IMR-90 (cell line): ENCODE measurements at regions not wholly inside any gene's neighbourhood (a gene's known extent, or its start where the extent isn't known, plus 50 kb on each side); places are given as distances from the start of the nearest gene placed in this dataset.

Source experiments
- ATAC-seq: fragments of 200-7000 bp; cut with Tn5 transposase; 2 replicates; pipeline ENCODE4 v1.9.1; 2020; ENCODE audit warnings: low read depth, mild to moderate bottlenecking, moderate library complexity
- BruUV-seq: library from RNA; stranded (reverse); fragments of 400-500 nt; replicated peaks from 2 replicates; lab custom pipeline; 2021; lab: Mats Ljungman, UMichigan
- CTCF ChIA-PET: fragments of 300-600 bp; formaldehyde crosslinking; extraction: SDS; loops from one replicate; lab custom pipeline; 2021; ENCODE audit warnings: antibody characterized with exemption; lab: Yijun Ruan, JAX
- POLR2A ChIA-PET: fragments of 300-600 bp; sonication (Branson Sonifier 250); formaldehyde crosslinking; loops from one replicate; lab custom pipeline; 2022; ENCODE audit warnings: antibody characterized with exemption; ENCODE audit not compliant: unreplicated experiment; lab: Charles Lee
- DNase-seq: peaks from one replicate; pipeline ENCODE4 v3.0.0; 2013
- H2AFZ ChIP-seq: replicated peaks from 2 replicates; pipeline ENCODE3; 2013; ENCODE audit warnings: low read length, mild to moderate bottlenecking; ENCODE audit not compliant: poor library complexity
- H2AK5ac ChIP-seq: 2 replicates; pipeline ENCODE4 v1.6.1; 2013; ENCODE audit warnings: low read depth, low read length, inconsistent platforms
- H2AK9ac ChIP-seq: replicated peaks from 2 replicates; pipeline ENCODE3; 2013; ENCODE audit warnings: mild to moderate bottlenecking, low read depth, low read length, moderate library complexity; ENCODE audit not compliant: poor library complexity
- H2BK120ac ChIP-seq: 2 replicates; pipeline ENCODE4 v1.6.1; 2013; ENCODE audit warnings: low read depth, low read length, inconsistent platforms
- H2BK15ac ChIP-seq: 3 replicates; pipeline ENCODE4 v1.6.1; 2013; ENCODE audit warnings: low read depth, low read length, inconsistent platforms
- H2BK20ac ChIP-seq: 2 replicates; pipeline ENCODE4 v1.6.1; 2013; ENCODE audit warnings: low read depth, mild to moderate bottlenecking, inconsistent platforms, low read length, moderate library complexity
- H2BK5ac ChIP-seq: 2 replicates; pipeline ENCODE4 v1.6.1; 2013; ENCODE audit warnings: mild to moderate bottlenecking, low read depth, low read length, inconsistent platforms; ENCODE audit not compliant: poor library complexity, severe bottlenecking
- H3K14ac ChIP-seq: replicated peaks from 2 replicates; pipeline ENCODE4 v1.6.1; 2013; ENCODE audit warnings: low read depth, low read length, inconsistent platforms
- H3K18ac ChIP-seq: 2 replicates; pipeline ENCODE4 v1.6.1; 2013; ENCODE audit warnings: low read depth, low read length, control low read depth
- H3K23ac ChIP-seq: 2 replicates; pipeline ENCODE4 v1.6.1; 2013; ENCODE audit warnings: low read depth, low read length, inconsistent platforms
- H3K27ac ChIP-seq: 2 replicates; pipeline ENCODE4 v1.5.1; 2013; ENCODE audit warnings: mild to moderate bottlenecking, control low read depth, low read length; ENCODE audit not compliant: insufficient read depth
- H3K27me3 ChIP-seq: 2 replicates; pipeline ENCODE4 v1.6.1; 2013; ENCODE audit warnings: low read length; ENCODE audit not compliant: control insufficient read depth, insufficient read depth
- H3K36me3 ChIP-seq: 2 replicates; pipeline ENCODE4 v1.6.1; 2013; ENCODE audit warnings: low read length, mixed read lengths; ENCODE audit not compliant: control insufficient read depth, insufficient read depth
- H3K4ac ChIP-seq: 2 replicates; pipeline ENCODE4 v1.6.1; 2013; ENCODE audit warnings: low read depth, low read length, inconsistent platforms
- H3K4me1 ChIP-seq: 2 replicates; pipeline ENCODE4 v1.6.1; 2013; ENCODE audit warnings: low read length, mixed read lengths; ENCODE audit not compliant: control insufficient read depth, insufficient read depth
- H3K4me2 ChIP-seq: 2 replicates; pipeline ENCODE4 v1.6.1; 2013; ENCODE audit warnings: low read depth, mild to moderate bottlenecking, control low read depth, low read length, moderate library complexity
- H3K4me3 ChIP-seq: 2 replicates; pipeline ENCODE4 v1.5.1; 2013; ENCODE audit warnings: low read depth, mild to moderate bottlenecking, control low read depth, low read length, moderate library complexity; ENCODE audit not compliant: insufficient read depth
- H3K56ac ChIP-seq: 2 replicates; pipeline ENCODE4 v1.6.1; 2013; ENCODE audit warnings: low read length, inconsistent platforms; ENCODE audit not compliant: insufficient read depth; ENCODE audit errors: extremely low read depth
- H3K79me1 ChIP-seq, 2 experiments: 2 replicates each; pipeline ENCODE4 v1.6.1; 2013; ENCODE audit warnings: low read length in 2 of 2, inconsistent platforms in 1 of 2, low read depth in 1 of 2
- H3K9ac ChIP-seq: 2 replicates; pipeline ENCODE4 v1.6.1; 2013; ENCODE audit warnings: low read depth, low read length, control low read depth
- H3K9me1 ChIP-seq: 2 replicates; pipeline ENCODE4 v1.6.1; 2013; ENCODE audit warnings: low read length, inconsistent platforms; ENCODE audit not compliant: insufficient read depth
- H3K9me3 ChIP-seq: 2 replicates; pipeline ENCODE4 v1.6.1; 2013; ENCODE audit warnings: low read length; ENCODE audit not compliant: control insufficient read depth, insufficient read depth
- H4K20me1 ChIP-seq: 2 replicates; pipeline ENCODE4 v1.6.1; 2013; ENCODE audit warnings: low read length, inconsistent platforms; ENCODE audit not compliant: insufficient read depth
- H4K5ac ChIP-seq: 2 replicates; pipeline ENCODE4 v1.6.1; 2013; ENCODE audit warnings: mild to moderate bottlenecking, low read depth, low read length, control low read depth
- H4K8ac ChIP-seq, 2 experiments: 2 replicates each; pipeline ENCODE4 v1.6.1; 2013; ENCODE audit warnings: low read depth in 2 of 2, low read length in 2 of 2, control low read depth in 1 of 2, inconsistent platforms in 1 of 2
- H4K91ac ChIP-seq: 2 replicates; pipeline ENCODE4 v1.6.1; 2013; ENCODE audit warnings: low read depth, low read length, inconsistent platforms; ENCODE audit not compliant: insufficient read depth
- BHLHE40 ChIP-seq: fragments of 150-350 bp; IDR thresholded peaks from 2 replicates; pipeline ENCODE4 v1.6.1; 2016; ENCODE audit warnings: mild to moderate bottlenecking, low read depth, low read length
- CEBPB ChIP-seq: IDR thresholded peaks from 2 replicates; pipeline ENCODE4 v1.6.1; 2012; ENCODE audit warnings: low read depth, low read length, improper control_type of control experiment
- CHD1 ChIP-seq: IDR thresholded peaks from 2 replicates; pipeline ENCODE4 v1.6.1; 2012; ENCODE audit warnings: low read depth, low read length, improper control_type of control experiment
- CTCF ChIP-seq: conservative IDR thresholded peaks from 2 replicates; pipeline ENCODE4 v1.5.1; 2012; ENCODE audit warnings: mild to moderate bottlenecking, low read depth, low read length, improper control_type of control experiment
- ELK1 ChIP-seq: fragments of 150-350 bp; IDR thresholded peaks from 2 replicates; pipeline ENCODE4 v1.6.1; 2016; ENCODE audit warnings: low read depth, mild to moderate bottlenecking, low read length, moderate library complexity, borderline replicate concordance
- FOS ChIP-seq: fragments of 150-350 bp; IDR thresholded peaks from 2 replicates; pipeline ENCODE4 v1.6.1; 2016; ENCODE audit warnings: low read depth, low read length
- MAFK ChIP-seq: IDR thresholded peaks from 2 replicates; pipeline ENCODE4 v1.6.1; 2012; ENCODE audit warnings: low read depth, low read length, improper control_type of control experiment
- MAZ ChIP-seq: IDR thresholded peaks from 2 replicates; pipeline ENCODE4 v1.6.1; 2012; ENCODE audit warnings: low read depth, mild to moderate bottlenecking, low read length, improper control_type of control experiment, moderate library complexity, borderline replicate concordance
- MXI1 ChIP-seq: IDR thresholded peaks from 2 replicates; pipeline ENCODE4 v1.6.1; 2012; ENCODE audit warnings: low read depth, mild to moderate bottlenecking, low read length, moderate library complexity, borderline replicate concordance
- NFE2L2 ChIP-seq: fragments of 150-350 bp; IDR thresholded peaks from 2 replicates; pipeline ENCODE4 v1.6.1; 2016; ENCODE audit warnings: low read depth, mild to moderate bottlenecking, low read length
- POLR2A ChIP-seq: IDR thresholded peaks from 2 replicates; pipeline ENCODE4 v1.6.1; 2012; ENCODE audit warnings: mild to moderate bottlenecking, low read depth, low read length
- RAD21 ChIP-seq: IDR thresholded peaks from 2 replicates; pipeline ENCODE4 v1.6.1; 2012; ENCODE audit warnings: low read length, improper control_type of control experiment
- RCOR1 ChIP-seq: IDR thresholded peaks from 2 replicates; pipeline ENCODE4 v1.6.1; 2012; ENCODE audit warnings: mild to moderate bottlenecking, low read length, improper control_type of control experiment; ENCODE audit not compliant: insufficient replicate concordance
- RFX5 ChIP-seq: IDR thresholded peaks from 2 replicates; pipeline ENCODE4 v1.8.0; 2012; ENCODE audit warnings: low read depth, mild to moderate bottlenecking, low read length, moderate library complexity
- SMC3 ChIP-seq: fragments of 150-350 bp; IDR thresholded peaks from 2 replicates; pipeline ENCODE4 v1.6.1; 2016; ENCODE audit warnings: low read depth, mild to moderate bottlenecking, antibody characterized with exemption, low read length, moderate library complexity
- USF2 ChIP-seq: fragments of 150-350 bp; IDR thresholded peaks from 2 replicates; pipeline ENCODE4 v1.6.1; 2017; ENCODE audit warnings: mild to moderate bottlenecking, antibody characterized with exemption, low read length, low read depth
- WGBS, 2 experiments: methylation state at CpG; one replicate each; pipeline versions ENCODE4 v1.1.5 to v1.1.7; 2013; ENCODE audit warnings: missing lambda C conversion rate in 2 of 2; ENCODE audit not compliant: insufficient read length in 1 of 2; ENCODE audit errors: extremely low coverage in 2 of 2; 5-methylcytosine and 5-hydroxymethylcytosine counted together
- dilution Hi-C: fragments of 300-500 bp; cut with HindIII; formaldehyde crosslinking; loops from one replicate; pipeline ENCODE4 v1.14.3; 2018; ENCODE audit warnings: low sequenced_read_pairs; ENCODE audit not compliant: unreplicated experiment
- in situ Hi-C: fragments of 300-500 bp; cut with MboI; formaldehyde crosslinking; loops from 3 replicates; pipeline ENCODE4 v1.14.3; 2019; ENCODE audit warnings: low sequenced_read_pairs, inconsistent platforms, mixed read lengths
- intact Hi-C: fragments of 100-400 bp; cut with micrococcal nuclease; formaldehyde crosslinking; loops from 2 replicates; pipeline ENCODE4 v1.10.0; 2022

DNA sequence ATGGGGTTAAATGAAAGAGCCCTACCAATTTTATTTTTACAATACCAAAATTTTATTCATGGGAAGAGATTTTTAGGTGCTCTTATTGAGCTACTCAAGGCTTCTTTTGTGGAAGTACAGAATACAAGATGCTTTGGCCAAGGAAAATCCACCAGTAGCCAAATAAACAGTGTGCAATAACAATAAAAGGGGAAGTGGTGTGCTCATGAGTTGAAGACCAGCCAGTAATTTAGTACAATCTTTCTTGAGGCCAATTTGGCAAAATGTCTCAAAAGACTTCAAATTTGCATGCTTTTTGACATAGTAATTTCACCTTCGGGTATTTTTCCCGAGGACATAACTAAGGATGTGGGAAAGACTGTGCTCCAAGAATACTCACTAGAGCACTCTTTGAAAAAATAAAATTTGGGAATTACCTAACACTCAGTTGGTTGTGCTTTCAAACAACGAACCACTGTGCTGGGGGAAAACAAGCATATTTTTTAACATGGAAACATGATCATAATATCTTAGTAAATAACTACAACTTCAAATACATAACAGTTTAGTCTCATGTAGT is 294.0 kb downstream of the DIPK2A start:
- Histone ChIP-seq H3K4me2 (no peak overlapping the region), H4K8ac (no peak overlapping the region), H4K20me1 (no peaks in the 10 kb centered on the region), H2AFZ (no peak overlapping the region), H3K36me3 (no peaks in the 10 kb centered on the region), H3K9me3 (no peaks in the 10 kb centered on the region), H3K9me1 (no peaks in the 10 kb centered on the region), H4K91ac (no peak overlapping the region), H3K14ac (no peak overlapping the region), H3K27me3 (no peaks in the 10 kb centered on the region), H3K18ac (no peak overlapping the region), H3K4me3 (no peak overlapping the region), H3K4ac (no peak overlapping the region), H3K79me1 (no peaks in the 10 kb centered on the region), H3K9ac (no peak overlapping the region), H2BK120ac (no peak overlapping the region), H2BK20ac (no peak overlapping the region), H2BK15ac (no peak overlapping the region), H3K27ac (no peak overlapping the region), H3K23ac (no peak overlapping the region), H2AK9ac (no peak overlapping the region), H4K5ac (no peak overlapping the region), H2AK5ac (no peak overlapping the region), H3K56ac (no peak overlapping the region), H3K4me1 (no peaks in the 10 kb centered on the region), H2BK5ac (no peak overlapping the region)
- intact Hi-C loops = no loop called here
- no CpG with 5 or more reads among the region's 3 CpGs for WGBS, 2 experiments
- CTCF ChIA-PET = no interaction called here
- in situ Hi-C loops = no loop called here
- DNase-seq (no peak), ATAC-seq (no peak)
- BruUV-seq = no TSS peak
- TF ChIP-seq FOS (no peak), RCOR1 (no peak), CTCF (no peak), SMC3 (no peak), NFE2L2 (no peak), RAD21 (no peak), MXI1 (no peak), CEBPB (no peak), MAZ (no peak), USF2 (no peak), CHD1 (no peak), MAFK (no peak), POLR2A (no peak), BHLHE40 (no peak), ELK1 (no peak), RFX5 (no peak)
- POLR2A ChIA-PET = no interaction called here
- dilution Hi-C loops = no loop called here
